ENCODE measurements at regions not wholly inside any gene's neighbourhood (a gene's known extent, or its start where the extent isn't known, plus 50 kb on each side); places are given as distances from the start of the nearest gene placed in this dataset.

- TF ChIP-seq, protein P1, sequence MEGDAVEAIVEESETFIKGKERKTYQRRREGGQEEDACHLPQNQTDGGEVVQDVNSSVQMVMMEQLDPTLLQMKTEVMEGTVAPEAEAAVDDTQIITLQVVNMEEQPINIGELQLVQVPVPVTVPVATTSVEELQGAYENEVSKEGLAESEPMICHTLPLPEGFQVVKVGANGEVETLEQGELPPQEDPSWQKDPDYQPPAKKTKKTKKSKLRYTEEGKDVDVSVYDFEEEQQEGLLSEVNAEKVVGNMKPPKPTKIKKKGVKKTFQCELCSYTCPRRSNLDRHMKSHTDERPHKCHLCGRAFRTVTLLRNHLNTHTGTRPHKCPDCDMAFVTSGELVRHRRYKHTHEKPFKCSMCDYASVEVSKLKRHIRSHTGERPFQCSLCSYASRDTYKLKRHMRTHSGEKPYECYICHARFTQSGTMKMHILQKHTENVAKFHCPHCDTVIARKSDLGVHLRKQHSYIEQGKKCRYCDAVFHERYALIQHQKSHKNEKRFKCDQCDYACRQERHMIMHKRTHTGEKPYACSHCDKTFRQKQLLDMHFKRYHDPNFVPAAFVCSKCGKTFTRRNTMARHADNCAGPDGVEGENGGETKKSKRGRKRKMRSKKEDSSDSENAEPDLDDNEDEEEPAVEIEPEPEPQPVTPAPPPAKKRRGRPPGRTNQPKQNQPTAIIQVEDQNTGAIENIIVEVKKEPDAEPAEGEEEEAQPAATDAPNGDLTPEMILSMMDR (IDR thresholded peaks at IDR 0.05) = no peak
- TF ChIP-seq POLR2AphosphoS5 (IDR thresholded peaks at IDR 0.05) (no peak), POLR2A (IDR thresholded peaks at IDR 0.05) (no peak)
Measured at GRCh38 chr10:118467200-118467599, 125.1 kb upstream of the FAM204A start.
